ENCODE measurements at regions not wholly inside any gene's neighbourhood (a gene's known extent, or its start where the extent isn't known, plus 50 kb on each side); places are given as distances from the start of the nearest gene placed in this dataset.
A peak's percentile ranks its signal among the peaks of the same experiment; 100 is the strongest.

- H3K4me1 ChIP-seq = peaks cover 6% of the 10 kb centered on the region
- H3F3A ChIP-seq (ENCODE audit: low read depth) = no peaks in the 10 kb centered on the region
- Mint-ChIP-seq H3K27ac (no peak overlapping the region), H3K4me1 (peaks cover 9% of the 10 kb centered on the region), H3K36me3 (no peaks in the 10 kb centered on the region), H3K9me3 (no peaks in the 10 kb centered on the region), H3K27me3 (ENCODE audit: insufficient read depth, low read depth) (peaks cover 1% of the 10 kb centered on the region), H3K4me3 (no peak overlapping the region)
- H3K36me3 ChIP-seq = no peaks in the 10 kb centered on the region
- H3K9ac ChIP-seq = no peak overlapping the region
- H3K27me3 ChIP-seq = no peaks in the 10 kb centered on the region
- H3K4me2 ChIP-seq = no peak overlapping the region
- H4K20me1 ChIP-seq (ENCODE audit: low read depth) = no peaks in the 10 kb centered on the region
- H3K79me2 ChIP-seq (ENCODE audit: low read depth) = no peaks in the 10 kb centered on the region
- H3K9me3 ChIP-seq (ENCODE audit: low read depth) = no peaks in the 10 kb centered on the region
- H3K27ac ChIP-seq = no peak overlapping the region
- H3K4me3 ChIP-seq = no peak overlapping the region
- DNase-seq (ENCODE audit: low spot score) = no peak
- TF ChIP-seq EZH2phosphoT487 (IDR thresholded peaks at IDR 0.05) (no peak), CTCF (IDR thresholded peaks at IDR 0.05) (no peak), EZH2 (IDR thresholded peaks at IDR 0.05) (no peak)
- no peak overlapping the region for H2AFZ ChIP-seq (replicated peaks)
Observed at GRCh38 chr22:34998921-34999320, 67.0 kb upstream of the ISX start.

- H3K36me3 Mint-ChIP-seq = no peaks in the 10 kb centered on the region
- no peaks in the 10 kb centered on the region for H4K20me1 ChIP-seq (ENCODE audit: low read depth)
- peaks cover 2% of the 10 kb centered on the region for H3K27me3 Mint-ChIP-seq (ENCODE audit: insufficient read depth, low read depth)
- H3K4me2 ChIP-seq = no peak overlapping the region
- no peak overlapping the region for H3K9ac ChIP-seq
- no peak overlapping the region for H3K4me3 ChIP-seq
- H3K27ac ChIP-seq = no peak overlapping the region
- H3K27ac Mint-ChIP-seq = no peak overlapping the region
- no peaks in the 10 kb centered on the region for H3K79me2 ChIP-seq (ENCODE audit: low read depth)
- H3F3A ChIP-seq (ENCODE audit: low read depth) = no peaks in the 10 kb centered on the region
- H3K4me1 ChIP-seq = no peaks in the 10 kb centered on the region
- H3K4me3 Mint-ChIP-seq = no peak overlapping the region
- H3K9me3 ChIP-seq (ENCODE audit: low read depth) = no peaks in the 10 kb centered on the region
- no peak overlapping the region for H2AFZ ChIP-seq (replicated peaks)
- no peak for TF ChIP-seq EZH2phosphoT487 (IDR thresholded peaks at IDR 0.05)
- TF ChIP-seq CTCF (IDR thresholded peaks at IDR 0.05) = no peak
- no peak for TF ChIP-seq EZH2 (IDR thresholded peaks at IDR 0.05)
- no peaks in the 10 kb centered on the region for H3K27me3 ChIP-seq
- H3K4me1 Mint-ChIP-seq = no peaks in the 10 kb centered on the region
- H3K9me3 Mint-ChIP-seq = no peaks in the 10 kb centered on the region
- no peak for DNase-seq (ENCODE audit: low spot score)
- H3K36me3 ChIP-seq = no peaks in the 10 kb centered on the region
Observed at GRCh38 chr22:35008213-35008612, 57.7 kb upstream of the ISX start.

- Histone ChIP-seq H3K9ac (no peak overlapping the region), H3K4me1 (no peaks in the 10 kb centered on the region), H4K20me1 (ENCODE audit: low read depth) (no peaks in the 10 kb centered on the region), H3K36me3 (no peaks in the 10 kb centered on the region), H3F3A (ENCODE audit: low read depth) (no peaks in the 10 kb centered on the region), H3K9me3 (ENCODE audit: low read depth) (no peaks in the 10 kb centered on the region), H3K27ac (no peak overlapping the region), H2AFZ (replicated peaks) (no peak overlapping the region), H3K79me2 (ENCODE audit: low read depth) (no peaks in the 10 kb centered on the region), H3K4me2 (no peak overlapping the region), H3K4me3 (no peak overlapping the region), H3K27me3 (no peaks in the 10 kb centered on the region)
- H3K4me1 Mint-ChIP-seq = no peaks in the 10 kb centered on the region
- no peaks in the 10 kb centered on the region for H3K36me3 Mint-ChIP-seq
- DNase-seq (ENCODE audit: low spot score) = no peak
- H3K27me3 Mint-ChIP-seq (ENCODE audit: insufficient read depth, low read depth) = peaks cover 4% of the 10 kb centered on the region
- no peak for TF ChIP-seq CTCF (IDR thresholded peaks at IDR 0.05)
- no peak for TF ChIP-seq EZH2 (IDR thresholded peaks at IDR 0.05)
- no peak for TF ChIP-seq EZH2phosphoT487 (IDR thresholded peaks at IDR 0.05)
- H3K4me3 Mint-ChIP-seq = no peak overlapping the region
- no peaks in the 10 kb centered on the region for H3K9me3 Mint-ChIP-seq
- H3K27ac Mint-ChIP-seq = no peak overlapping the region
Observed at GRCh38 chr22:35010543-35010942, 55.4 kb upstream of the ISX start.

DNA sequence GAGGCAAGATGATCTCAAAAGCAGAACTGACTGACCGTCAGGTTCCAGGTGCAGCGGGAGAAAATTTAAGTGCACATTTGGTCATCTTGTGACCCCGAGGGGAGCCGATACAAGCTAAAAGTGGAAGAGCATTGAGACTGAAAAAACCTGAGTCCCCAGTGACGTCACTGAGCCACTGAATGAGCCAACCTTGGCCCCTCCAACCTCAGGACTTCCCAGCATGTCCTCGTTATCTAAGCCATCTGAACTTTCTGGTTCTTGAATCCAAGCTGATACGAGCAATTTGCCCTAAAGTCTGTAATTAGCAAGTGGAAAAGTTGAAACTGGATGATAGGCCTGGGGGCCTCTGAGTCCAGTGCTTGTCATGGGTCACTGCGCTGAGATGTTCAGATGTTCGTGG, 51.1 kb upstream of the ISX start:
- Histone ChIP-seq H3K9me3 (ENCODE audit: low read depth) (no peaks in the 10 kb centered on the region), H4K20me1 (ENCODE audit: low read depth) (no peaks in the 10 kb centered on the region), H3K27me3 (no peaks in the 10 kb centered on the region), H3K79me2 (ENCODE audit: low read depth) (no peaks in the 10 kb centered on the region), H2AFZ (replicated peaks) (no peak overlapping the region), H3K4me2 (no peak overlapping the region), H3K9ac (no peak overlapping the region), H3K36me3 (no peaks in the 10 kb centered on the region), H3K4me3 (no peak overlapping the region), H3F3A (ENCODE audit: low read depth) (no peaks in the 10 kb centered on the region), H3K27ac (no peak overlapping the region), H3K4me1 (no peaks in the 10 kb centered on the region)
- Mint-ChIP-seq H3K9me3 (no peaks in the 10 kb centered on the region), H3K27ac (peak overlapping the region; percentile 33), H3K4me1 (no peaks in the 10 kb centered on the region), H3K4me3 (peak overlapping the region; percentile 18), H3K27me3 (ENCODE audit: insufficient read depth, low read depth) (peaks cover 4% of the 10 kb centered on the region), H3K36me3 (no peaks in the 10 kb centered on the region)
- TF ChIP-seq EZH2 (IDR thresholded peaks at IDR 0.05) (no peak), EZH2phosphoT487 (IDR thresholded peaks at IDR 0.05) (no peak), CTCF (IDR thresholded peaks at IDR 0.05) (no peak)
- DNase-seq (ENCODE audit: low spot score) = no peak
